Activated gamma-delta T cell (primary cell): ENCODE measurements at regions not wholly inside any gene's neighbourhood (a gene's known extent, or its start where the extent isn't known, plus 50 kb on each side); places are given as distances from the start of the nearest gene placed in this dataset.
"Not testable (repeated sequence)": the region's sequence is repeated elsewhere in the genome, so short reads cannot be mapped to it uniquely, and the experiment has no call there.

Experiments
- DNase-seq: peaks from one replicate; lab custom pipeline; 2025; lab: John Stamatoyannopoulos, UW

GRCh38 chr2:118388771-118389170 is 300.5 kb downstream of the INSIG2 start:
- DNase-seq: no peak

GRCh38 chr2:118387509-118387908 is 299.2 kb downstream of the INSIG2 start:
- DNase-seq: no peak

GRCh38 chr2:118386641-118387302 is 298.5 kb downstream of the INSIG2 start:
- DNase-seq: no peak

GRCh38 chr2:118380915-118381653 is 292.8 kb downstream of the INSIG2 start:
- no peak for DNase-seq

- no peak for DNase-seq
These were observed 287.7 kb downstream of the INSIG2 start for GRCh38 chr2:118375907-118376485.

- no peak for DNase-seq
These were observed 286.9 kb downstream of the INSIG2 start for GRCh38 chr2:118374974-118375755.

- no peak for DNase-seq
These were observed 284.9 kb downstream of the INSIG2 start for GRCh38 chr2:118372886-118373830.

- DNase-seq: no peak
These were observed 283.2 kb downstream of the INSIG2 start for GRCh38 chr2:118371515-118371914.

GRCh38 chr2:118369521-118369920 is 281.2 kb downstream of the INSIG2 start:
- DNase-seq: not testable (repeated sequence)

- DNase-seq: no peak
These were observed 275.3 kb downstream of the INSIG2 start for GRCh38 chr2:118363604-118364003.

- no peak for DNase-seq
These were observed 267.8 kb downstream of the INSIG2 start for GRCh38 chr2:118356051-118356450.

GRCh38 chr2:118351796-118352195 is 263.5 kb downstream of the INSIG2 start:
- no peak for DNase-seq

GRCh38 chr2:118350621-118351020 is 262.4 kb downstream of the INSIG2 start:
- DNase-seq: no peak

GRCh38 chr2:118349365-118349764 is 261.1 kb downstream of the INSIG2 start:
- DNase-seq: no peak

GRCh38 chr2:118348380-118349034 is 260.2 kb downstream of the INSIG2 start:
- no peak for DNase-seq

- DNase-seq: no peak
These were observed 257.2 kb downstream of the INSIG2 start for GRCh38 chr2:118345465-118345864.

GRCh38 chr2:118340103-118340502 is 251.8 kb downstream of the INSIG2 start:
- DNase-seq: no peak

GRCh38 chr2:118339386-118339785 is 251.1 kb downstream of the INSIG2 start:
- DNase-seq: no peak

GRCh38 chr2:118333664-118334063 is 245.4 kb downstream of the INSIG2 start:
- DNase-seq: no peak

GRCh38 chr2:118325321-118325955 is 237.2 kb downstream of the INSIG2 start:
- DNase-seq: no peak
